Mononuclear cell (primary cell): ENCODE measurements at regions not wholly inside any gene's neighbourhood (a gene's known extent, or its start where the extent isn't known, plus 50 kb on each side); places are given as distances from the start of the nearest gene placed in this dataset.
"Not testable (repeated sequence)": the region's sequence is repeated elsewhere in the genome, so short reads cannot be mapped to it uniquely, and the experiment has no call there.

Source experiments
- H3K27me3 ChIP-seq: 2 replicates; pipeline ENCODE4 v1.6.0; 2011; ENCODE audit warnings: low read length, control low read depth; ENCODE audit not compliant: insufficient read depth
- H3K4me1 ChIP-seq: 2 replicates; pipeline ENCODE4 v1.5.1; 2011; ENCODE audit warnings: mild to moderate bottlenecking, low read length, control low read depth; ENCODE audit not compliant: insufficient read depth
- H3K4me3 ChIP-seq: 2 replicates; pipeline ENCODE4 v1.5.1; 2011; ENCODE audit warnings: mild to moderate bottlenecking, low read length, moderate library complexity
- H3K9me3 ChIP-seq: 2 replicates; pipeline ENCODE4 v1.5.1; 2011; ENCODE audit warnings: low read depth, mild to moderate bottlenecking, control low read depth, low read length

DNA sequence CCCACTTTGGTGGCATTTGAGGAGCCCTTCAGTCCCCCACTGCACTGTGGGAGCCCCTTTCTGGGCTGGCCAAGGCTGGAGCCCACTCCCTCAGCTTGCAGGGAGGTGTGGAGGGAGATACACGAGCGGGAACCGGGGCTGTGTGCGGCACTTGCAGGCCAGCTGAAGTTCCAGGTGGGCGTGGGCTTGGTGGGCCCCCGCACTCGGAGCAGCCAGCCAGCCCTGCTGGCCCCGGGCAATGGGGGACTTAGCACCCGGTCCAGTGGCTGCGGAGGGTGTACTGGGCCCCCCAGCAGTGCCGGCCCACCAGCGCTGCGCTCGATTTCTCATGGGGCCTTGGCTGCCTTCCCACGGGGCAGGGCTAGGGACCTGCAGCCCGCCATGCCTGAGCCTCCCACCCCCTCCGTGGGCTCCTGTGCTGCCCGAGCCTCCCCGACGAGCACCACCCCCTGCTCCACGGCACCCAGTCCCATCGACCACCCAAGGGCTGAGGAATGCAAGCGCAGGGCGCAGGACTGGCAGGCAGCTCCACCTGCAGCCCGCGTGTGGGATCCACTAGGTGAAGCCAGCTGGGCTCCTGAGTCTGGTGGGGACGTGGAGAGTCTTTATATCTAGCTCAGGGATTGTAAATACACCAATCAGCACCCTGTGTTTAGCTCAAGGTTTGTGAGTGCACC lies 379.7 kb downstream of the CGGBP1 start:
- H3K4me3 ChIP-seq, H3K4me1 ChIP-seq, H3K9me3 ChIP-seq, H3K27me3 ChIP-seq: not testable (repeated sequence)

DNA sequence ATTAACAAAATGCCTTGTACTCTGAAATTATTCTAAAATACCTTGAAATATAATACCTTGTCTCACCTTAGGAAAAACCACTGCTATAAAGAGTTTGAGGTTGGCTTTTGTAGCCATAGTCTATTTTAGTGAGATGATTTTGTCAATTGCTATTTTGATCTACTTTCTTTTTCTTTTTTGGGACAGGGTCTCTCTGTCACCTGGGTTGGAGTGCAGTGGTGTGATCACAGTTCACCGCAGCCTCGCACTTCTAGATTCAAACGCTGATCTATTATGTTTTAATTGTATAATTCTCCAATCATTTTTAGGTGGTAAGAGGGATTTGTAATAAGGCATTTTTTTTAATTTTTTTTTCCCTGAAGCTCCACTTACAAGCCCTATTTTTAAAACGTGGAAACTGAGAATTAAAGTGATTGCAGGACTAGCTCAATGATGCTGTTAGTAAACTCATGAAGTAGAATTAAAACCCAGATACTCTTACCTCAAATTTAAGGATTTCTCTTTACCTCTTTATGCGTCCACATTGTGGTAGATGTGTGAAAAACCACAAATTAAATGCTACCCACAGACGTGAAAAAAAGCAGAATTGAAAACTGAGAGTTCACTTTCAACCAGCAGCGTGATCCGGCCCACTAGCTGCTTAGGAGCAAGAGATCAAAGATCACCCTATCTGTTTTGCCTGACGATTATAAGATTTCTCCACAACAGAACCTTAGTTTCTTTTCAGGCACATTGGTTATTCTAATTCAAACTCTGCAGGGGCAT lies 384.2 kb downstream of the CGGBP1 start:
- peaks cover 4% of the 10 kb centered on the region for H3K4me1 ChIP-seq
- H3K9me3 ChIP-seq = no peaks in the 10 kb centered on the region
- no peak overlapping the region for H3K4me3 ChIP-seq
- peaks cover 33% of the 10 kb centered on the region for H3K27me3 ChIP-seq

DNA sequence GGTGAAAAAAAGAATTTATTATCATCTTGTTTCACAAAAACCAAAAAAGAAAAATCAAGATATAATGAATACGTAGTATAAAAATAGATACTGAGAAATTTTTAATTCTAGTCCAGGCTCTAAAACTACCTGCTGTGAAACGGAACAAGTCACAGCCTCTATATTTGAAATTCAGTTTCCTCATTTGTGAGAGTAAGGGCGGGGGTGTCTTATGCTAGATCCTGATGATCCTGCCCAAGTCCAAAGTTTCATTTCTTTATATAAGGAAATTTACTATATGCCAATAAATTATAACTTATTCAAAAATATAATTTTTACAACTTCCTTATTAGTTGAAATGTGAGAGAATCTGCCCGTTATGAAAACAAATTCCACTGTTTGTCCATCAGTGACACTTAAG lies 385.7 kb downstream of the CGGBP1 start:
- peaks cover 4% of the 10 kb centered on the region for H3K4me1 ChIP-seq
- H3K4me3 ChIP-seq = no peak overlapping the region
- no peaks in the 10 kb centered on the region for H3K9me3 ChIP-seq
- peaks cover 32% of the 10 kb centered on the region for H3K27me3 ChIP-seq

DNA sequence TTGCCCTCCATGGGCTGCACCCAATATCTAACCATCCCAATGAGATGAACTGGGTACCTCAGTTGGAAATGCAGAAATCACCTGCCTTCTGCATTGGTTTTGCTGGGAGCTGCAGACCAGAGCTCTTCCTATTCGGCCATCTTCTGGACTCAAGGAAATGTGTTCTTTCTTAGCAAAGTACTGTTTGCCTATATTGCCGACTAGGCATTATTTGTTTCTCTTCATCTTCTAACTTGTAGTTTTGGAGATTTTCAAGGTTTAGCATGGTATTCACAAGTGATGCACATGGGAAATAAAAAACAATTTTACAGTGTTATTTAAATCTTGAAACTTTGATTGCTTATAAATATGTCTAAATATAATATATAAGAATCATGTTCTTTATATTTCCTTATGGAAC lies 377.8 kb upstream of the POU1F1 start:
- Histone ChIP-seq H3K4me1 (no peaks in the 10 kb centered on the region), H3K9me3 (no peaks in the 10 kb centered on the region), H3K27me3 (no peaks in the 10 kb centered on the region), H3K4me3 (no peak overlapping the region)

DNA sequence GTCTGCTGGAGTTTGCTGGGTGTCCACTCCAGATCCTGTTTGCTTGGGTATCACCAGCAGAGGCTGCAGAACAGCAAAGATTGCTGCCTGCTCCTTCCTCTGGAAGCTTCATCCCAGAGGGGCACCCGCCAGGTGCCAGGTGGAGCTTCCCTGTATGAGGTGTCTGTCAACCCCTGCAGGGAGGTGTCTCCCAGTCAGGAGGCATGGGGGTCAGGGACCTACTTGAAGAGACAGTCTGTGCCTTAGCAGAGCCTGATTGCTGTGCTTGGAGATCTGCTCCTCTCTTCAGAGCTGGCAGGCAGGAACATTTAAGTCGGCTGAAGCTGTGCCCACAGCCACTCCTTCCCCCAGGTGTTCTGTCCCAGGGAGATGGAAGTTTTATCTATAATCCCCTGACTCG lies 376.8 kb upstream of the POU1F1 start:
- H3K27me3 ChIP-seq, H3K4me3 ChIP-seq, H3K9me3 ChIP-seq, H3K4me1 ChIP-seq: not testable (repeated sequence)

DNA sequence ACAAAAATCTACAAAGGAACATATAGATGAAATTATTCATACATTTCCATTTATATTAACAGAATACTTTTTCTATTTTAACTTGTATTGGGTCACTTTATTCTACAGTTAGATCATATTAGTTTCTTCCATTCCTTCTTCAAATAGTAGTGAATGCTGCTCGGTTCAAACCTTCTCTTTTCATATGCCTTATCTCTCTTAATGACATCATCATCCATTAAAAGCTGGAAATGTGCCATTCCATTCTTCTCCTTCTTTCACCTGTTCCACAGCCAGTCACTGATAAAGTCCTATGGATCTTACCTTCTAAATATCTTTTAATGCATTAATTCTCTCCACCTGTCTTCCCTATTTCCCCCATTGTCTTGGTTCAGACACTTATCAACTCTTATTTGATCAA lies 358.0 kb upstream of the POU1F1 start:
- H3K4me1 ChIP-seq = no peaks in the 10 kb centered on the region
- no peaks in the 10 kb centered on the region for H3K9me3 ChIP-seq
- no peaks in the 10 kb centered on the region for H3K27me3 ChIP-seq

DNA sequence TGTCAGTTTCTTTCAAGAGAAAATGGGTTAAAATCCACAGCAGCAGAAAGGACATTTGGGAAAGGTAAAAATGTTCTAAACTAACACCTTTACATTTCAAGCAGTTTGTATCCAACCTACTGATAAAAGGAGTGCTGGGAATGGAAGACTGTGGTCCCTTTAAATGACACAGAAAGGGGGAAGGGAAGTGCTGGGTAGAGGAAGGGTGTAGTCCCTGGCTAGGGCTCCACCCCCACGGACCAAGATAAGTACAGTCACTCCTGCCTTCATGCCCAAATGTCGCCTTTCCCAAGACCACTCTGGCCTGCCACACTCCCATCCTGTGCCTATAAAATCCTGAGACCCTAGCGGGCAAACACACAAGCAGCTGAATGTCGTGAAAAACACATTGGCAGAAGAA lies 350.9 kb upstream of the POU1F1 start:
- no peak overlapping the region for H3K4me3 ChIP-seq
- no peaks in the 10 kb centered on the region for H3K4me1 ChIP-seq
- H3K9me3 ChIP-seq = peaks cover 7% of the 10 kb centered on the region
- no peaks in the 10 kb centered on the region for H3K27me3 ChIP-seq

More for the DNA sequence above, 358.0 kb upstream of the POU1F1 start:
- no peak overlapping the region for H3K4me3 ChIP-seq

DNA sequence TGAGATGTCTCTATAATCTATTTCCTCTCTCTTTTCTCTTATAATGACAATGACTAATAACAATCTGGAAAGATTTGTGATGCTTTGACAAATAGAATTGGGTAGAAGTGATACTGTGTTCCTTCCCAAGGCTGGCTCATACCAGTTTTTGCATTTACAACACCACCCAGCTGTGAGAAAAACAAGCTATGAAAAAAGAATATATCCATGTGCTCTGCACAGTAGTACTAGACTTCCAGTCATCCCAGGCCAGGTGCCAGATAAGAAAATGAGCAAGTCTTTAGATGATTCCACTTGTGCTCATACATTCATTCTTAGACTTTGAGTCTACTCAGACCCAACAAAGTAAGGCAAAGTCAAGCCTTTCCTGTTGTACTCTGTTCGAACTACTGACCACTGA lies 350.2 kb upstream of the POU1F1 start:
- H3K4me1 ChIP-seq = no peaks in the 10 kb centered on the region
- H3K27me3 ChIP-seq = no peaks in the 10 kb centered on the region
- H3K9me3 ChIP-seq = peaks cover 7% of the 10 kb centered on the region
- H3K4me3 ChIP-seq = no peak overlapping the region

DNA sequence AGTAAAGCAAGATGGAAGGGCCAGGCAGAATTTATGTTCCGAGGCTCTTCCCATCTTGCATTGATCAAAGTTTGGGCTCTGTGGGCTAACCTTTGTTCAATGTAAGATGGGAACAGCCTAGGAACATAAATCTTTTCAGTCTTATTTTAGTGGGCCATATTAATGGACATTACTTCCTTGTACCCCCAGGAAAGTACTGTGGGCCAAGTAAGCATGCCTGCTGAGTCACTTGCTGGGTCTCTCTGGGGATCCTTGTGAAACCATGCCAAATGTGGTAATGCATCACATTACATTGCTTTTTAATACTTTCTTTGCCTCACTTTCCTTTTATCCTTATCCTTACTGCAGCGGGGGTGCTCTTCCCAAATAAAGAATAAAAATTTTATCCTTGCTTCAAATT lies 349.5 kb upstream of the POU1F1 start:
- Histone ChIP-seq H3K4me3 (no peak overlapping the region), H3K9me3 (peaks cover 7% of the 10 kb centered on the region), H3K27me3 (no peaks in the 10 kb centered on the region), H3K4me1 (no peaks in the 10 kb centered on the region)

DNA sequence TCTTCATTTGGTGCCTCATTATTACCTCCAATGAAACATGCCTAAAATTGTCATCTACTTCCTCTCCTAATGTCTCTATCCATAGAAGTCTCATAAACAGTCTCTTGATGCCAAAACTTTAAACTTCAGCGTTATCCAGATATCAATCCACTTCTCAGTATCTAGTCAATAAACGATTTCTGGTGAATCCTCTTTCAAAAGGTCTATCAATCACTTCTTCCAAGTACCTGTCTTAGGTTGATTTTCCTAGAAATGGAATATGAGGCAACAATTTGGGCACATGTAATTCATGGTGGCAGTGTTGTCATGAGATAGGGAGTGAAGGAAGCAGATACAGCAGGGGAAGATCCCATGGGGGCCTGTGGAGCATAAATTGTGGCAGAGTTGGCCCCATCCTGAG lies 348.5 kb upstream of the POU1F1 start:
- Histone ChIP-seq H3K4me3 (no peak overlapping the region), H3K9me3 (peaks cover 7% of the 10 kb centered on the region), H3K4me1 (no peaks in the 10 kb centered on the region), H3K27me3 (no peaks in the 10 kb centered on the region)

DNA sequence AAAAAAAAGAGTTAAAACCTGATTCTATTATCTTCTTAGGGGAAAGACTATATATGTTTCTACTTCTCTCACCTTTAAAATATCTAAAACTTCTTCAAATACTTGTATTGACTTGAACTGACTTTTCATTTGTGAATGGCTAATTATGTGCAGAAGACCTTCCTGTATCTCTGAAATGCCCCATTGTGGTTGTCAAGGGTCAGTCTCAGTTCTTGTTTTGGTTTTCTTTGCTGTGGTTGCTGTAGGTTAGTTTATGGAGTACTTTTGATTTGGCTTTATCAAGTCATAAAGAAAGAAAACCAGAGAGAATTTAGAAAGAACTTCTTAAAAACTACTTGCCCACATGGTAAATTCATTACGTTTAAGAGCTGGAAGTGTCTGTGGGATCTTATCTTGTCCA lies 345.3 kb upstream of the POU1F1 start:
- no peak overlapping the region for H3K4me3 ChIP-seq
- H3K27me3 ChIP-seq = no peaks in the 10 kb centered on the region
- H3K4me1 ChIP-seq = no peaks in the 10 kb centered on the region
- H3K9me3 ChIP-seq = no peaks in the 10 kb centered on the region

DNA sequence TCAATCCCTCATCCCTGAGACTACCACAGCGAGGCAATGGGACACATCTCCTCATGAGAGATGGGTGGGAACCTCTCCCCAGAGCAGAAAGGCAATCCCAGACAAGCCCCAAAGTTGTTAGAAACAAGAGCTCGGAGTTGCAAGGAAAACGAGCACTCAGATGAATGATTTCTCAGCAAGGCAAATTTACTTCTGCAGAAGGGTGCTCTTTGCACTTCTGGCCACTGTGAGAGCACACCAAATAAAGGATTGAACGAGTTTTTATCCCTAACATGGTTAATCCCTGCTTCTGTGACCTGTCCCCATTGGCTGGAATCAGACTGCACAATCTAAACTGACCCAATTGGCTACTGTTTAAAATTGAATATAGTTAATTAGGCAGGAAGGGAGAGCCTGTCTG lies 339.1 kb upstream of the POU1F1 start:
- H3K9me3 ChIP-seq = peaks cover 7% of the 10 kb centered on the region
- H3K4me3 ChIP-seq = no peak overlapping the region
- no peaks in the 10 kb centered on the region for H3K27me3 ChIP-seq
- H3K4me1 ChIP-seq = no peaks in the 10 kb centered on the region

DNA sequence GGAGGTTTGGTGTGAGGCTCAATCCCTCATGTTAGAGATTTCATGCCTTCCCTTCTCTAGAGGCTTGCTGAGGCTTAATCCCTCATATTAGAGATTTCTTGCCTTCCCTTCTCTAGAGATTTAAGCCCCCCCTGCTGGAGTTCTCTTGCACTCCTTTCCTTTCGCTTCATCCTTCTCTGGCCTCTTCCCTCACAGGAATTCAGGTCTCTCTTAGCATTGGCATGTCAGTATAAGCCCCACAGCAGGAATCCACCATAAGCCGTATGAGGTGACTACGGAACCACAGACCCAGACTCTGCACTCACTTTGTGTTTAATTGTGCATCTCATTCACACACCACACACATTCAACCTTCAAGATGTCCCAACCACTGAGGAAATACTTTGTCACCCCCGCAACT lies 338.6 kb upstream of the POU1F1 start:
- H3K27me3 ChIP-seq = no peaks in the 10 kb centered on the region
- no peaks in the 10 kb centered on the region for H3K4me1 ChIP-seq
- no peak overlapping the region for H3K4me3 ChIP-seq
- peaks cover 7% of the 10 kb centered on the region for H3K9me3 ChIP-seq

DNA sequence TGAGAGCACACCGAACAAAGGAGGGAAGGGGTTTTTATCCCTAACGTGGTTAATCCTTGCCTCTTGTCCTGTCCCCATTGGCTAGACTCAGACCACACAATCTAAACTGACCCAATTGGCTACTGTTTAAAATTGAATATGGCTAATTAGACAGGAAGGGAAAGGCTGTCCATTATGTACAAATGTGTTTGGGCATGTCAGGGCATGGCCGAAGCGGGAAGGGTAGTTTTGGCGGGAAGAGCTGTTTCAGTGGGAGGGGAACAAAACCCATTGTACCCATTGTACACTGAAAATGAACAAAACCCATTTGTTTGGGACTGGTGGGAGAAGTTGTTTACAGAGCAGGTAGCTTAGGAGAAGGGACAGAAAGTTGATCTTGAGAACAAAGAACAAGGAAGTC lies 330.9 kb upstream of the POU1F1 start:
- H3K9me3 ChIP-seq = no peaks in the 10 kb centered on the region
- no peaks in the 10 kb centered on the region for H3K4me1 ChIP-seq
- H3K27me3 ChIP-seq = no peaks in the 10 kb centered on the region
- H3K4me3 ChIP-seq = no peak overlapping the region

DNA sequence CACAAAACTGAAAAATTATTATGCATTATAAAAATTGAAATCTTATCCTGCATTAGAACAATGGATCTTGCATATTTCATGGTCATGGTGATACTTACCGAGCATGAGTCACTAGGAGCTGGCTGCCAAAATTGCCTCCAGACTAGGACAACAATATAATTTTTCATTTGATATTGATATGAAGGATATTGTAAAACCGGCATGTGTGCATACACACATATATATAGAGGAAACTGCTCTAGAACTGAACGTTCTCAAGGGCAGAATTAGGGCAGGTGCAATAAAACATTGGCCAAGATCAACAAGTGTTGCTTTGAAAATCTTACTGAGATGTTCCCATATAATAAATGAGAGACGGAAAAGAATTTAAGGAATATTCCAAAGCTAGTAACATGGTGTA lies 319.4 kb upstream of the POU1F1 start:
- Histone ChIP-seq H3K27me3 (no peaks in the 10 kb centered on the region), H3K4me3 (no peak overlapping the region), H3K4me1 (no peaks in the 10 kb centered on the region), H3K9me3 (no peaks in the 10 kb centered on the region)

DNA sequence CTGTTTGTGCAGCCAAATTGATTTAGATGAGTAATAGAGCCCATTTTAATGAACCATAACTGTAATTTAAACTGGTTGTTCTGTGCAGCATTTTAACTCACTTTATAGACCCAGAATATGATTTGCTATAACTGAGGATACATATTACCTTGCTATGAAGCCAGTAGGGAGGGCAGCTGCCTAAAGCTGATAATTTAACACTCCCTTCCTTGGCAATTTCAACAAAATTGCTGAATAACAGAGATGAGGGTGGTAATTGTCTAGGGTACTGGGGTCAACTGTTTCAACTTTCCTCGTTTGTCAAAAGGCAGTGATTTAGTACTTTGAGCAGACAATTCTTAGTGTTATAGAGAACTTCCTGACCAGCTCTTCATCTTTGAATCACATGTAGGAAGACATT lies 304.9 kb upstream of the POU1F1 start:
- no peaks in the 10 kb centered on the region for H3K9me3 ChIP-seq
- H3K27me3 ChIP-seq = no peaks in the 10 kb centered on the region
- H3K4me1 ChIP-seq = no peaks in the 10 kb centered on the region
- H3K4me3 ChIP-seq = no peak overlapping the region
